ENCODE measurements at regions not wholly inside any gene's neighbourhood (a gene's known extent, or its start where the extent isn't known, plus 50 kb on each side); places are given as distances from the start of the nearest gene placed in this dataset.

DNA sequence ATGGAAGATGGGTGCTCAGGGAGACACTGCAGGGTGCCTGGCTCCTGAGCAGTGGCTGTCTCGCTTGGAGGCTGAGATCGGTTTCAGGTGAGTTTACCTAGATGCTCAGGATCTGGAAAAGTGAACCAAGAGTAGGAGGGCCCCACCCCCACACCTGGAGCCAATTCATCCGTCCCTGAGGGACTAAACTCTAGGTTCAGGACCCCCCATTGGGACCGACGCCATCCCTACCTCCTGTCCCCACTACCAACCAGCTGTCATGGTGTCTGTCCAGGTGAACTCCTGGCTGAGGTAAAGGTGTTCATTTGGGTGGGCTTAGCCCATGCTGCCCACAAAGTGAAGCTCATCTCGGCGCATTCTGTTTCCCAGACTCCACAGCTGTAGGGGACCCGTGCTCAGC lies 174.6 kb upstream of the PLPP4 start:
- intact Hi-C loops (cut with DNase I): no loop called here
- no peaks in the 10 kb centered on the region for H3K27me3 ChIP-seq
- no peaks in the 10 kb centered on the region for H3K36me3 ChIP-seq
- H3K27ac ChIP-seq: no peak overlapping the region
- no peaks in the 10 kb centered on the region for H3K4me1 ChIP-seq
- no peak overlapping the region for H3K4me3 ChIP-seq
- WGBS (ENCODE audit: insufficient coverage, low coverage, low lambda C conversion rate, missing lambda C conversion rate): 79% methylated on average over 3 of the region's 8 CpGs
- no peaks in the 10 kb centered on the region for H3K9me3 ChIP-seq
- ATAC-seq (no peak), DNase-seq (no peak)
- TF ChIP-seq POLR2A (IDR thresholded peaks at IDR 0.05): no peak
- TF ChIP-seq, protein P1, sequence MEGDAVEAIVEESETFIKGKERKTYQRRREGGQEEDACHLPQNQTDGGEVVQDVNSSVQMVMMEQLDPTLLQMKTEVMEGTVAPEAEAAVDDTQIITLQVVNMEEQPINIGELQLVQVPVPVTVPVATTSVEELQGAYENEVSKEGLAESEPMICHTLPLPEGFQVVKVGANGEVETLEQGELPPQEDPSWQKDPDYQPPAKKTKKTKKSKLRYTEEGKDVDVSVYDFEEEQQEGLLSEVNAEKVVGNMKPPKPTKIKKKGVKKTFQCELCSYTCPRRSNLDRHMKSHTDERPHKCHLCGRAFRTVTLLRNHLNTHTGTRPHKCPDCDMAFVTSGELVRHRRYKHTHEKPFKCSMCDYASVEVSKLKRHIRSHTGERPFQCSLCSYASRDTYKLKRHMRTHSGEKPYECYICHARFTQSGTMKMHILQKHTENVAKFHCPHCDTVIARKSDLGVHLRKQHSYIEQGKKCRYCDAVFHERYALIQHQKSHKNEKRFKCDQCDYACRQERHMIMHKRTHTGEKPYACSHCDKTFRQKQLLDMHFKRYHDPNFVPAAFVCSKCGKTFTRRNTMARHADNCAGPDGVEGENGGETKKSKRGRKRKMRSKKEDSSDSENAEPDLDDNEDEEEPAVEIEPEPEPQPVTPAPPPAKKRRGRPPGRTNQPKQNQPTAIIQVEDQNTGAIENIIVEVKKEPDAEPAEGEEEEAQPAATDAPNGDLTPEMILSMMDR (IDR thresholded peaks at IDR 0.05): no peak

DNA sequence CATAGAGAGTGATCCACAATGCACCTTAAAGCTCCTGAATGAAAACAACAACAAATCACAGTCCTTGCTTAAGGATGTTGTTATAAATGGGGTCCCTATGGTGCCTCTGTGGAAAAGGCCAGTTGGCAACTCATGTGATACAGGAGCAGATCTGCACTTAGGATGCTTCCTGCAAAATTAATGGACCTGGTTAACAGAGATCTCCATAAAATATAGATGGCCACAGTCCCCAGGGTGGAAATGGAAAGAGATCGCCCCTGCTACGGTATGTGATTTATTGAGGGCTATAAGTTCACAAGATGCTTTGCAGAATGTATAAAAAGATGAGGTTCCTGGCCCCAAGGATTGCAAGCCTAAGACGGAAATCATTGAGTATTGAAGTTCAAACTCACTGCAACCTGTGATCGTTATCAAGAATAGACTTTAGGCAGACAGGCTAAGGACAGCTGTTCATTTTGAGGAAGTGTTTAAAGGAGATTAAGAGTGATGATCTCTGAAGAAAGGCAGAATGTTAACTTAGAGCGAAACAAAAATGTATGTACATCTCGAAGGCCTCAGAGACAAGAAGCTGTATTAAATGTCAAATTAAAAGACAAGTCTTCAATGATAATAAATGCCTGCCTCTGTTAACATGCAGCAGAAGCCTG lies 174.1 kb upstream of the PLPP4 start:
- TF ChIP-seq POLR2A (IDR thresholded peaks at IDR 0.05): no peak
- Histone ChIP-seq H3K27me3 (no peaks in the 10 kb centered on the region), H3K9me3 (no peaks in the 10 kb centered on the region), H3K4me3 (no peak overlapping the region), H3K36me3 (no peaks in the 10 kb centered on the region), H3K4me1 (no peaks in the 10 kb centered on the region), H3K27ac (no peak overlapping the region)
- ATAC-seq: no peak
- no peak for DNase-seq
- 55% methylated on average over 6 of the region's 6 CpGs for WGBS (ENCODE audit: insufficient coverage, low coverage, low lambda C conversion rate, missing lambda C conversion rate)
- intact Hi-C loops (cut with DNase I): no loop called here

DNA sequence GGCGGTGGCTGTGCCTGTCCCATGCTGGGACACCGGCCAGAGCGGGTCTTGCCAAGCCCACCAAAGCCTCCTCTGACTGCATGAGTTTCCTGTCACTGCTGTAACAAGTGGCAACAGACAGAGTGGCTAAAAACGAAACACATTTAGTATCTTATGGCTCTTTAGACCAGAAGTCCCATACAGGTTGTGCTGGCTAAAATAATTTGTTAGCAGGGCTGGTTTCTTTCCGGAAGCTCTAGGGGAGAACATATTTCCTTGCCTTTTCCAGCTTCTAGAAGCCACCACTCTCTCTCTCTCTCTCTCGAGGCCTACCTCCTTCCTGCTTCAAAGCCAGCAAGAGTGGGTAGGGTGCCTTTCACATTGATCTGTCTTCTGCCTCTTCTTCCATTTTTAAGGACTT lies 171.6 kb upstream of the PLPP4 start:
- Histone ChIP-seq H3K36me3 (no peaks in the 10 kb centered on the region), H3K9me3 (no peaks in the 10 kb centered on the region), H3K4me1 (no peaks in the 10 kb centered on the region), H3K4me3 (no peak overlapping the region), H3K27ac (no peak overlapping the region), H3K27me3 (no peaks in the 10 kb centered on the region)
- WGBS (ENCODE audit: insufficient coverage, low coverage, low lambda C conversion rate, missing lambda C conversion rate): 66% methylated on average over 6 of the region's 6 CpGs
- intact Hi-C loops (cut with DNase I): no loop called here
- ATAC-seq (no peak), DNase-seq (no peak)
- TF ChIP-seq, protein P1 (IDR thresholded peaks at IDR 0.05): no peak
- no peak for TF ChIP-seq POLR2A (IDR thresholded peaks at IDR 0.05)

DNA sequence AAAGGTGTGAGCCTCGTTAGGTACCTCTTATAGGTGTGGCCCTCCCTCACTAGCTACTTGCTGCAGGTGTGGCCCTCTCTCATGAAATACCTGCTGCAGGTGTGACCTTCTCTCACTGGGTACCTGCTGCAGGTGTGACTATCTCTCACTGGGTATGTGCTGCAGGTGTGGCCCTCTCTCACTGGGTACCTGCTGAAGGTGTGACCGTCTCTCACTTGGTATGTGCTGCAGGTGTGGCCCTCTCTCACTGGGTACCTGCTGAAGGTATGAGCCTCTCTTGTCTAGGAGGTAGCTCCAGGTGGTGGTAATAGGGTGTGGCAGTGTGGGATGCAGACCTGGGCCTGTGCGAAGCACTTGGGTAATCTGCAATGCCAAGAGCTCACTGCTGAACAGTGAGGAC lies 170.7 kb upstream of the PLPP4 start:
- Histone ChIP-seq H3K36me3 (no peaks in the 10 kb centered on the region), H3K4me3 (no peak overlapping the region), H3K27ac (no peak overlapping the region), H3K9me3 (no peaks in the 10 kb centered on the region), H3K4me1 (no peaks in the 10 kb centered on the region), H3K27me3 (no peaks in the 10 kb centered on the region)
- 100% methylated on average over 1 of the region's 3 CpGs for WGBS (ENCODE audit: insufficient coverage, low coverage, low lambda C conversion rate, missing lambda C conversion rate)
- intact Hi-C loops (cut with DNase I): no loop called here
- no peak for ATAC-seq
- TF ChIP-seq, protein P1 (IDR thresholded peaks at IDR 0.05): no peak
- no peak for TF ChIP-seq POLR2A (IDR thresholded peaks at IDR 0.05)
- no peak for DNase-seq

DNA sequence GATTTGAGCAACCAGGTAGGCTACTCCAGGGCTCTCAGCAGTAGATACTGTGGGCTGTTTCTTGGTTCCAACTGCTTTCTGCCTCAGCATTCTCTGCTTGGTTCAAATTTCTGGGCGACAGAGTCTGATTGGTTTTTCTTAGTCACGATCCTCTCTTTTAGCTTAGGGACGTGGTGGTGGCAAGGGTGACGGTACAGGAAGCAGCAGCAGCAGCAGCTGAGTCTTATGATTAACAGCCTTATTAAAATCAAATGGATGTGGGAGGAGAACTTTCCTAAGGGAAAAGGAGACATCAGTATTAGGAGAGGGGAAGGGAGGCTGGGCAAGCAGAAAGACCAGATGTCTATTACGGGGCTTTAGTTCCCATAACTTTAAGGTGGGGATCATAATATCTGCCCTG lies 156.5 kb upstream of the PLPP4 start:
- no peak for DNase-seq
- no peak overlapping the region for H3K4me3 ChIP-seq
- no peaks in the 10 kb centered on the region for H3K9me3 ChIP-seq
- H3K36me3 ChIP-seq: no peaks in the 10 kb centered on the region
- intact Hi-C loops (cut with DNase I): no loop called here
- ATAC-seq: no peak
- H3K4me1 ChIP-seq: no peaks in the 10 kb centered on the region
- TF ChIP-seq POLR2A (IDR thresholded peaks at IDR 0.05): no peak
- TF ChIP-seq, protein P1 (IDR thresholded peaks at IDR 0.05): no peak
- H3K27ac ChIP-seq: no peak overlapping the region
- no peaks in the 10 kb centered on the region for H3K27me3 ChIP-seq
- WGBS (ENCODE audit: insufficient coverage, low coverage, low lambda C conversion rate, missing lambda C conversion rate): 58% methylated on average over 5 of the region's 5 CpGs

Measured in right lobe of liver (tissue), 6 donors.